HepG2 (cell line): ENCODE measurements at regions not wholly inside any gene's neighbourhood (a gene's known extent, or its start where the extent isn't known, plus 50 kb on each side); places are given as distances from the start of the nearest gene placed in this dataset.

Experiments used
- ATAC-seq: fragments of 200-7000 bp; cut with Tn5 transposase; 3 replicates; pipeline ENCODE4 v1.9.1; 2020; ENCODE audit warnings: mild to moderate bottlenecking, moderate library complexity
- BruUV-seq: library from RNA; stranded (reverse); fragments of 400-500 nt; replicated peaks from 2 replicates; lab custom pipeline; 2021; lab: Mats Ljungman, UMichigan
- CTCF ChIA-PET: fragments of 300-600 bp; formaldehyde crosslinking; extraction: SDS; loops from one replicate; lab custom pipeline; 2021; ENCODE audit warnings: low total read pairs, inconsistent platforms, low intra/inter-chr PET ratio; lab: Yijun Ruan, JAX
- POLR2A ChIA-PET: fragments of 350-600 bp; sonication (Branson Sonifier 250); formaldehyde crosslinking; loops from one replicate; lab custom pipeline; 2020; ENCODE audit warnings: antibody characterized with exemption, inconsistent platforms; lab: Yijun Ruan, JAX
- DNase-seq: peaks from one replicate; pipeline ENCODE4 v3.0.0-alpha.2; 2015; ENCODE audit warnings: low spot score
- FAIRE-seq: peaks from 3 replicates; lab custom pipeline; 2011; peaks lifted over from hg19 to GRCh38; lab: Jason Lieb, UNC
- H2AFZ ChIP-seq: one replicate; pipeline ENCODE4 v1.6.1; 2011; ENCODE audit warnings: low read length, inconsistent platforms
- H3K27ac ChIP-seq: fragments of 300-600 bp; 3 replicates; pipeline ENCODE4 v1.8.0; 2011; ENCODE audit warnings: mixed run types, mild to moderate bottlenecking, mixed read lengths, low read length, inconsistent platforms; ENCODE audit not compliant: insufficient read depth; ENCODE audit errors: extremely low read length
- H3K27me3 ChIP-seq, 2 experiments: fragments of 200-600 bp in 1 of 2; 2 replicates in 1 of 2; 3 replicates in 1 of 2; pipeline versions ENCODE4 v1.6.0 to v1.8.0; 2011; ENCODE audit warnings: low read length in 2 of 2, mild to moderate bottlenecking in 2 of 2, moderate library complexity in 2 of 2, inconsistent platforms in 1 of 2; ENCODE audit not compliant: insufficient read depth in 2 of 2, control insufficient read depth in 1 of 2
- H3K36me3 ChIP-seq, 2 experiments: fragments of 200-600 bp in 1 of 2; replicated peaks in 1 of 2; 2 replicates in 1 of 2; 3 replicates in 1 of 2; pipeline versions ENCODE4 v1.5.1 to v1.8.0; 2011; ENCODE audit warnings: low read length in 2 of 2, inconsistent platforms in 1 of 2; ENCODE audit not compliant: insufficient read depth in 2 of 2, control insufficient read depth in 1 of 2
- H3K4me1 ChIP-seq: 2 replicates; pipeline ENCODE4 v1.5.1; 2012; ENCODE audit warnings: low read length, inconsistent platforms; ENCODE audit not compliant: insufficient read depth
- H3K4me2 ChIP-seq: 2 replicates; pipeline ENCODE4 v1.6.0; 2011; ENCODE audit warnings: low read depth, low read length, inconsistent platforms
- H3K4me3 ChIP-seq, 3 experiments: fragments of 200-600 bp in 1 of 3; sonication (generic), shearing (Covaris generic) in 1 of 3; replicated peaks in 1 of 3; 2 replicates each; pipeline ENCODE4 v1.5.1; 2011 to 2016; ENCODE audit warnings: low read length in 3 of 3, inconsistent platforms in 2 of 3, low read depth in 2 of 3, mild to moderate bottlenecking in 2 of 3, control low read depth in 1 of 3, mixed read lengths in 1 of 3; ENCODE audit not compliant: insufficient read depth in 1 of 3
- H3K79me2 ChIP-seq: one replicate; pipeline ENCODE4 v1.6.1; 2011; ENCODE audit warnings: low read length, inconsistent platforms; ENCODE audit not compliant: insufficient read depth
- H3K9ac ChIP-seq: 2 replicates; pipeline ENCODE4 v1.6.0; 2011; ENCODE audit warnings: mild to moderate bottlenecking, low read depth, low read length, inconsistent platforms; ENCODE audit not compliant: insufficient read depth
- H3K9me3 ChIP-seq: 2 replicates; pipeline ENCODE4 v1.5.1; 2012; ENCODE audit warnings: mild to moderate bottlenecking, low read length
- H4K20me1 ChIP-seq: 2 replicates; pipeline ENCODE4 v1.6.0; 2011; ENCODE audit warnings: inconsistent platforms, mild to moderate bottlenecking, low read length, moderate library complexity; ENCODE audit not compliant: insufficient read depth
- CREB1 ChIP-seq, 2 experiments: fragments of 450-650 bp in 1 of 2; IDR thresholded peaks; 2 replicates each; pipeline ENCODE4 v1.6.1; 2016 to 2017; ENCODE audit warnings: control low read depth in 1 of 2, mild to moderate bottlenecking in 1 of 2, missing compliant biosample characterization in 1 of 2, missing genetic modification characterization in 1 of 2
- GABPB1 ChIP-seq: IDR thresholded peaks from 2 replicates; pipeline ENCODE4 v1.6.1; 2016; ENCODE audit warnings: mild to moderate bottlenecking, missing genetic modification reagents, moderate library complexity, missing compliant biosample characterization
- IRX3 ChIP-seq: sonication (generic); formaldehyde crosslinking; IDR thresholded peaks from 2 replicates; pipeline ENCODE4 v1.8.1; 2023; ENCODE audit warnings: mild to moderate bottlenecking, low read depth, missing genetic modification reagents, borderline replicate concordance
- KAT8 ChIP-seq: IDR thresholded peaks from 2 replicates; pipeline ENCODE4 v1.6.1; 2016; ENCODE audit warnings: missing genetic modification reagents, missing compliant biosample characterization
- NR2F2 ChIP-seq: IDR thresholded peaks from 2 replicates; pipeline ENCODE4 v1.6.1; 2012; ENCODE audit warnings: low read depth, inconsistent platforms, borderline replicate concordance
- RBAK ChIP-seq: sonication (generic); formaldehyde crosslinking; IDR thresholded peaks from 2 replicates; pipeline ENCODE4 v1.5.1; 2020; ENCODE audit warnings: mild to moderate bottlenecking, missing genetic modification reagents
- RFX5 ChIP-seq: IDR thresholded peaks from 2 replicates; pipeline ENCODE4 v1.6.1; 2011; ENCODE audit warnings: low read depth, low read length, improper control_type of control experiment
- SALL1 ChIP-seq: sonication (generic); formaldehyde crosslinking; IDR thresholded peaks from 2 replicates; pipeline ENCODE4 v1.8.0; 2022; ENCODE audit warnings: mild to moderate bottlenecking, missing genetic modification reagents
- SMAD1 ChIP-seq: sonication (generic); formaldehyde crosslinking; IDR thresholded peaks from 2 replicates; pipeline ENCODE4 v1.4.0; 2020; ENCODE audit warnings: missing genetic modification reagents, low read depth, mild to moderate bottlenecking, borderline replicate concordance
- SMAD3 ChIP-seq: sonication (generic); formaldehyde crosslinking; IDR thresholded peaks from 2 replicates; pipeline ENCODE4 v1.4.0; 2020; ENCODE audit warnings: missing genetic modification reagents
- STAG1 ChIP-seq: sonication (generic); formaldehyde crosslinking; IDR thresholded peaks from 2 replicates; pipeline ENCODE4 v1.4.0; 2020; ENCODE audit warnings: missing genetic modification reagents
- ZBTB8A ChIP-seq: sonication (generic); formaldehyde crosslinking; IDR thresholded peaks from 2 replicates; pipeline ENCODE4 v1.4.0; 2020; ENCODE audit warnings: mild to moderate bottlenecking, low read depth, missing genetic modification reagents, borderline replicate concordance
- ZNF354B ChIP-seq: sonication (generic); formaldehyde crosslinking; IDR thresholded peaks from 2 replicates; pipeline ENCODE4 v1.8.0; 2022; ENCODE audit warnings: mild to moderate bottlenecking, missing genetic modification reagents
- ZNF75D ChIP-seq: sonication (generic); formaldehyde crosslinking; IDR thresholded peaks from 2 replicates; pipeline ENCODE4 v1.8.1; 2023; ENCODE audit warnings: missing genetic modification reagents, mild to moderate bottlenecking, borderline replicate concordance
- WGBS: methylation state at CpG from one replicate; pipeline ENCODE4 v1.1.6; 2017; ENCODE audit warnings: low lambda C conversion rate; 5-methylcytosine and 5-hydroxymethylcytosine counted together
- in situ Hi-C: cut with HindIII; loops from 2 replicates; pipeline ENCODE4 v1.10.0; 2017; ENCODE audit warnings: low pct_unique_long_range_greater_than_20kb; ENCODE audit not compliant: extremely low pct_ligation_motif_present
- intact Hi-C: fragments of 100-400 bp; cut with micrococcal nuclease; formaldehyde crosslinking; loops from one replicate; pipeline ENCODE4 v1.10.0; 2022; ENCODE audit not compliant: unreplicated experiment
- TF ChIP-seq, protein P1 (sequence below): sonication (generic); formaldehyde crosslinking; IDR thresholded peaks from 2 replicates; pipeline ENCODE4 v1.4.0; 2020; ENCODE audit warnings: low read depth, mild to moderate bottlenecking, missing genetic modification reagents
- TF ChIP-seq, protein P2 (sequence below): sonication (generic); formaldehyde crosslinking; IDR thresholded peaks from 2 replicates; pipeline ENCODE4 v1.5.0; 2020; ENCODE audit warnings: mild to moderate bottlenecking, missing genetic modification reagents, moderate library complexity

DNA sequence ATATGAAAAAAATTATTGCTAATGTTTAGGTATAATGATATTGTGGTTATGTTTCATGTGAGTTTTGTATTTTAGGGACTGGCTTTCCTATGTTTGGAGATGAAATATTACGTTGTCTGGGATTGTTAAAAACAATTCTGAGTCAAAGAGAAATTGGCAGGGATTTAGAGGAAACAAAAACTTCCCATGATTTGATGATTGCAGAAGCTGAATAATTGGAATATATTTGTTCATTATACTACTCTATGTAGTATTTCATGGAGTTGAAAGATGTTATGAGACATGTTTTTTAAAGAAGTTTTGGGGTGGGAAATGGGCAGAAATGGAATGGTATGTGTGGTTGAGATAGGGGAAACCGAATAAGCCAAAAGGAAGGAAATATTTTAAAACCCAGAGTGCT, 1392.9 kb downstream of the EFNB2 start:
- POLR2A ChIA-PET, result no interaction called here

DNA sequence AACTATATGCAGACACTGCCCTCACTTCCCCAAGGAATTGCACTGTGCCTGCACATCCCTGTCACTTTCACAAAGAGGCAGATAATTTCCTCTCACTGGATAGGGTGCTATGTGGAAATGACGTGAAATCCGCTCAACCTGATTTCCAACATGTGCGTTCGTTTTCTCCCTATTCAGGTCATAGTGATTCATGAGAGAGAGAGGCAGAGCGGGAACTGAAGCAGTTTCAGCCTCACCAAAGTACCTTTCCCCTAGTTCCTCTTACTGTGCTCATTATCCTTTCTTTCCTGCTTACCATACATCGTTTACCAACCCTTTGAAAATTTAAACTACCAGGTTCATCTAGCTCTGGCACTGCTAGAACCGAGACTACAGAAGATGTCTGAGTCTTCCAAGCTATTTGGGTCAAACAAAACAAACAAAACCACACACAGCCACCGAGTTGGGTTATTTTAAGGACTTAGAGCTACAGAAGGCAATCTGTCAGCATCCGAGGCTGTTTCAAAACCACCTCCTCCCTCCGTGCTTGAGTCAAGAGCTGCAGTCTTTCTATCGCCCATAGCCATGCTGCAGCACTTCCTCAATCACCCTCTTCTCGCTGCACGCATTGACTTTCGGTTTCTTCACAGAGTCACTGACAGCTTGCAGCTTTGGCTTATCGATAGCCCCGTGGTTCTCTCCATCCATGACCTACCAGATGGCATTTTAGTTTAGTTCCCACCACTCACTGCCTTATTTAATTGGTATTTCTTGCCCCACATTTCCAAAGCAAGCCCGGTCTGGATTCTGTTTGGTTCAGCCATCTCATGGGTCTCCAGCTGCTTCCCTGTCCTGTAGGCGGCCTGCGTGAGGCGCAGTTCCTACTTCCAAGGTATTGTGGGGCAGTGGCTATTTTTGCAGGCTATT, 1395.8 kb downstream of the EFNB2 start:
- FAIRE-seq (peak; percentile 28), DNase-seq (peak; percentile 13), ATAC-seq (peak; percentile 97)
- ChIA-PET POLR2A (no interaction called here), CTCF (no interaction called here)
- no peaks in the 10 kb centered on the region for H4K20me1 ChIP-seq
- H3K9ac ChIP-seq, result peak overlapping the region; percentile 48; the same call in 1 of the 2 replicates
- peak overlapping the region; percentile 82 for H3K4me2 ChIP-seq
- BruUV-seq, result no TSS peak
- H3K36me3 ChIP-seq, result no peaks in the 10 kb centered on the region
- intact Hi-C loops, result no loop called here
- H2AFZ ChIP-seq, result peak overlapping the region; percentile 95
- H3K9me3 ChIP-seq, result 0 out of 2 replicates have a peak, but pooled peaks cover 4% of the 10 kb centered on the region
- WGBS, result 4% methylated on average over 20 of the region's 20 CpGs
- no peaks in the 10 kb centered on the region for H3K79me2 ChIP-seq
- no peaks in the 10 kb centered on the region; a peak in 1 of 5 replicates for H3K27me3 ChIP-seq
- H3K4me1 ChIP-seq, result 0 out of 2 replicates have a peak, but pooled peaks cover 6% of the 10 kb centered on the region
- in situ Hi-C loops, result no loop called here
- peak overlapping the region; percentile 61 to 68 (median 66) for H3K4me3 ChIP-seq
- H3K27ac ChIP-seq, result no peak overlapping the region
- TF ChIP-seq SALL1 (CRISPR knock-in tag) (0 out of 2 replicates have a peak, but pooled peaks have one; percentile 16), IRX3 (CRISPR knock-in tag) (no peak), CREB1 (IDR thresholded peaks at IDR 0.05) (0 out of 2 replicates have a peak, but pooled peaks have one; percentile 13), CREB1 (CRISPR knock-in tag; IDR thresholded peaks at IDR 0.05) (no peak), GABPB1 (CRISPR knock-in tag) (peak; percentile 55; the same call in 1 of the 2 replicates), ZNF75D (CRISPR knock-in tag) (no peak), RFX5 (no peak), SMAD3 (CRISPR knock-in tag) (no peak), STAG1 (CRISPR knock-in tag) (peak; percentile 32), KAT8 (CRISPR knock-in tag) (peak; percentile 24; the same call in 1 of the 2 replicates), RBAK (CRISPR knock-in tag) (no peak)
- TF ChIP-seq, protein P1, sequence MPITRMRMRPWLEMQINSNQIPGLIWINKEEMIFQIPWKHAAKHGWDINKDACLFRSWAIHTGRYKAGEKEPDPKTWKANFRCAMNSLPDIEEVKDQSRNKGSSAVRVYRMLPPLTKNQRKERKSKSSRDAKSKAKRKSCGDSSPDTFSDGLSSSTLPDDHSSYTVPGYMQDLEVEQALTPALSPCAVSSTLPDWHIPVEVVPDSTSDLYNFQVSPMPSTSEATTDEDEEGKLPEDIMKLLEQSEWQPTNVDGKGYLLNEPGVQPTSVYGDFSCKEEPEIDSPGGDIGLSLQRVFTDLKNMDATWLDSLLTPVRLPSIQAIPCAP, result 0 out of 2 replicates have a peak, but pooled peaks have one; percentile 66
- TF ChIP-seq, protein P2, sequence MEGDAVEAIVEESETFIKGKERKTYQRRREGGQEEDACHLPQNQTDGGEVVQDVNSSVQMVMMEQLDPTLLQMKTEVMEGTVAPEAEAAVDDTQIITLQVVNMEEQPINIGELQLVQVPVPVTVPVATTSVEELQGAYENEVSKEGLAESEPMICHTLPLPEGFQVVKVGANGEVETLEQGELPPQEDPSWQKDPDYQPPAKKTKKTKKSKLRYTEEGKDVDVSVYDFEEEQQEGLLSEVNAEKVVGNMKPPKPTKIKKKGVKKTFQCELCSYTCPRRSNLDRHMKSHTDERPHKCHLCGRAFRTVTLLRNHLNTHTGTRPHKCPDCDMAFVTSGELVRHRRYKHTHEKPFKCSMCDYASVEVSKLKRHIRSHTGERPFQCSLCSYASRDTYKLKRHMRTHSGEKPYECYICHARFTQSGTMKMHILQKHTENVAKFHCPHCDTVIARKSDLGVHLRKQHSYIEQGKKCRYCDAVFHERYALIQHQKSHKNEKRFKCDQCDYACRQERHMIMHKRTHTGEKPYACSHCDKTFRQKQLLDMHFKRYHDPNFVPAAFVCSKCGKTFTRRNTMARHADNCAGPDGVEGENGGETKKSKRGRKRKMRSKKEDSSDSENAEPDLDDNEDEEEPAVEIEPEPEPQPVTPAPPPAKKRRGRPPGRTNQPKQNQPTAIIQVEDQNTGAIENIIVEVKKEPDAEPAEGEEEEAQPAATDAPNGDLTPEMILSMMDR (CRISPR knock-in tag), result peak; percentile 62

More for the DNA sequence above, 1392.9 kb downstream of the EFNB2 start:
- Histone ChIP-seq H3K27ac (no peak overlapping the region), H3K9me3 (peaks cover 3% of the 10 kb centered on the region; the same call in 1 of the 2 replicates), H3K79me2 (no peaks in the 10 kb centered on the region), H3K9ac (no peak overlapping the region), H2AFZ (no peak overlapping the region), H3K4me1 (0 out of 2 replicates have a peak, but pooled peaks cover 6% of the 10 kb centered on the region), H3K36me3 (no peaks in the 10 kb centered on the region), H4K20me1 (no peaks in the 10 kb centered on the region), H3K27me3 (no peaks in the 10 kb centered on the region; a peak in 1 of 5 replicates), H3K4me3 (no peak overlapping the region), H3K4me2 (no peak overlapping the region)
- intact Hi-C loops, result no loop called here
- no TSS peak for BruUV-seq
- CTCF ChIA-PET, result no interaction called here
- ATAC-seq, result no peak
- FAIRE-seq, result no peak
- in situ Hi-C loops, result no loop called here
- TF ChIP-seq ZNF354B (CRISPR knock-in tag), result no peak
- TF ChIP-seq NR2F2, result no peak
- no peak for TF ChIP-seq ZBTB8A (CRISPR knock-in tag)
- TF ChIP-seq SMAD1 (CRISPR knock-in tag), result no peak
- 1% methylated on average over 2 of the region's 2 CpGs for whole genome bisulfite sequencing
- no peak for DNase-seq
